ENCODE measurements at regions not wholly inside any gene's neighbourhood (a gene's known extent, or its start where the extent isn't known, plus 50 kb on each side); places are given as distances from the start of the nearest gene placed in this dataset.

DNA sequence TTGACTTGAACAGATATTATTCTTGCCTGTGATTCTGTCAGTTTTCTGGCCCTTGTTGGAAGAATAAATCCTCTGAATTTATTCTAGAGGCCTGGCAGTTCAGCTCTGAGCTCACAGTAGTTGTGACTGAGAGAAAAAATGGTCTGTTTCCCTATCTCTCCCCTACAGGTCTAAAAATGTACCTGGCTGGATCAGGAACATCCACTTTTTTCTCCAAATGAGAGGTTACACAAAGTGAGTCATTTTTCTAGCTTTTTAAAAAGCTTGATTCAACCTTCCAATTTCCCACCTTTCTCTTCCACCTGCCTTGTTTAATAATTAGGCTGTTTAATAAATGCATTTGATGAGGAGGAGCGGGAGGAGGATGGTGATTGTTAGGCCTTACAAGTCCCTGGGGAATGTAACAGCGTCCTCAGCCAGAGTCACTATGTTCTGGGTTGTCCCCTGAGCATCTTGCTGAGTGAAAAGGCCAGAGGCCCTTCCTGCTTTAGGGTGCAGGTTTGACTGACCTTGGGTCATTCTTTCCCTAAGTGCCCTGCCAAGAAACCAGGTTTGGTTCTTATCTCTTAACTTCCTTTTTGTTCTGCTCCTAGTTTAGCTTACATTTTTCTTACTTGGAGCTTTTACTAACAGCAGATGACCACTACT, 91.7 kb upstream of the FUT8 start:
- no peak overlapping the region for H3K4me3 ChIP-seq
- H3K36me3 ChIP-seq, result no peaks in the 10 kb centered on the region
- peaks cover 5% of the 10 kb centered on the region for H3K4me1 ChIP-seq (ENCODE audit: low read depth)
- TF ChIP-seq, protein P1, sequence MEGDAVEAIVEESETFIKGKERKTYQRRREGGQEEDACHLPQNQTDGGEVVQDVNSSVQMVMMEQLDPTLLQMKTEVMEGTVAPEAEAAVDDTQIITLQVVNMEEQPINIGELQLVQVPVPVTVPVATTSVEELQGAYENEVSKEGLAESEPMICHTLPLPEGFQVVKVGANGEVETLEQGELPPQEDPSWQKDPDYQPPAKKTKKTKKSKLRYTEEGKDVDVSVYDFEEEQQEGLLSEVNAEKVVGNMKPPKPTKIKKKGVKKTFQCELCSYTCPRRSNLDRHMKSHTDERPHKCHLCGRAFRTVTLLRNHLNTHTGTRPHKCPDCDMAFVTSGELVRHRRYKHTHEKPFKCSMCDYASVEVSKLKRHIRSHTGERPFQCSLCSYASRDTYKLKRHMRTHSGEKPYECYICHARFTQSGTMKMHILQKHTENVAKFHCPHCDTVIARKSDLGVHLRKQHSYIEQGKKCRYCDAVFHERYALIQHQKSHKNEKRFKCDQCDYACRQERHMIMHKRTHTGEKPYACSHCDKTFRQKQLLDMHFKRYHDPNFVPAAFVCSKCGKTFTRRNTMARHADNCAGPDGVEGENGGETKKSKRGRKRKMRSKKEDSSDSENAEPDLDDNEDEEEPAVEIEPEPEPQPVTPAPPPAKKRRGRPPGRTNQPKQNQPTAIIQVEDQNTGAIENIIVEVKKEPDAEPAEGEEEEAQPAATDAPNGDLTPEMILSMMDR (IDR thresholded peaks at IDR 0.05; ENCODE audit: low read depth, low read length), result no peak
- peak overlapping the region; percentile 63 for H3K27ac ChIP-seq
- no peaks in the 10 kb centered on the region for H3K27me3 ChIP-seq
- no peaks in the 10 kb centered on the region for H3K9me3 ChIP-seq (ENCODE audit: low read depth)
- peak in 1 of 2 donors; percentile 19 for DNase-seq (ENCODE audit: low read depth in 1 of 2, low spot score in 1 of 2)

DNA sequence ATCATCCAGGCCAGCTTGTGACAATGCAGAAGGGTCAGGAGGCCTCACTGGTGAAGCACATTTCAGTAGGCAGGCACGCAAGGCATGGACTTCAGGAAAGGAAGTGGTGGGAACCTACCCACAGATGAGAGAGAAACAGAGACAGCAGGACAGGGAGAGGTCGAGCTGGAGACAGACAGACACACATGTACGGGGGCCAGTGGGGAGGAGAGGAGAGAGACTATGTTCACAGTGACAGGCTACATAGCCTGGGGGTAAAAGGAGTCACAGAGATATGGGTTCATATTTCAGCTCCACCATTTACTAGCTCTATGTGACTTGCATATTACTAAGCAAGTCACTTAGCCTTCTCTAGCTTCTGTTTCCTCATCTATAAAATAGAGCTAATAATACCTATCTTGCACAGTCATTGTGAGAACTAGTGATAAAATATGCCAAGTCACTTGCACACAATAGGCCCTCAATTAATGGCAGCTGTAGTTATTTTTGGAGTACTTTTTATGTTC, 91.1 kb upstream of the FUT8 start:
- H3K27ac ChIP-seq, result peak overlapping the region; percentile 63
- TF ChIP-seq, protein P1 (IDR thresholded peaks at IDR 0.05; ENCODE audit: low read depth, low read length), result no peak
- peaks cover 5% of the 10 kb centered on the region for H3K4me1 ChIP-seq (ENCODE audit: low read depth)
- H3K9me3 ChIP-seq (ENCODE audit: low read depth), result no peaks in the 10 kb centered on the region
- no peaks in the 10 kb centered on the region for H3K27me3 ChIP-seq
- no peaks in the 10 kb centered on the region for H3K36me3 ChIP-seq
- DNase-seq (ENCODE audit: low read depth in 1 of 2, low spot score in 1 of 2), result no peak
- no peak overlapping the region for H3K4me3 ChIP-seq

DNA sequence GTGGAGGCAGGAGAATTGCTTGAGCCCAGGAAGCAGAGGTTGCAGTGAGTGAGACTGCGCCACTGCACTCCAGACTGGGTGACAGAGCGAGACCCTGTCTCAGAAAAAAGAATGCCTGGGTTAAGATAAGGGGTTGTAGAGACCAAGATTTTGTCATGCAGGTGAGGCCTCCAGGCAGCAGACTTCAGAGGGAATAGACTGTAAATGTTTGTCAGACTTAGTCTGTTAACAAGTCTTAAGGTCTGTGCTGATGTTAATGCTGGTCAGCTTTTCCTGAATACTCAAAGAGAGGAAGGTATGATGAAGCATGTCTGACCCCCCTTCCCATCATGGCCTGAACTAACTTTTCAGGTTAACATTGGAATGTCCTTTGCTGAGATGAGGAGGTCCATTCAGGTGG, 83.0 kb upstream of the FUT8 start:
- no peak for DNase-seq (ENCODE audit: low read depth in 1 of 2, low spot score in 1 of 2)
- Histone ChIP-seq H3K4me1 (ENCODE audit: low read depth) (peaks cover 16% of the 10 kb centered on the region), H3K36me3 (no peaks in the 10 kb centered on the region), H3K9me3 (ENCODE audit: low read depth) (no peaks in the 10 kb centered on the region), H3K4me3 (no peak overlapping the region), H3K27me3 (no peaks in the 10 kb centered on the region), H3K27ac (peak overlapping the region; percentile 81)
- TF ChIP-seq, protein P1 (IDR thresholded peaks at IDR 0.05; ENCODE audit: low read depth, low read length), result no peak

DNA sequence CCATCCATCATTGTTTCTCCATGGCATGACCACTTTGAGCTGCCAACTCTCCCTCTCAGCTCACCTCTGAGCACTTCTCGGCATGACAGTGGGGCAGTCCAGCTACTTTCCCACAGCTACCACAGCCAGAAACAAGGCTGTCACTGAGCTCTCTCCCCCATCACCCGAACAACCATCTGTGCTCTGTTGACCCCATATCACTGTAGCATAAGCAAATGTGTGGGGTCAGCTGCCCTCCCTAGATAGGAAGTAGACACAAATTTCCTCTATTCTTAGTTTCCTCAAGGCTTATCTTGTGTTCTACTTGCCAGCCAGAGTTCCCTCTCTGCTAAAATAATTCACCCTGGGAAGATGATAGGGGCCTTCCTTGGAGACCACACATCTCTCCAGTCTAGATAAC, 82.6 kb upstream of the FUT8 start:
- Histone ChIP-seq H3K27me3 (no peaks in the 10 kb centered on the region), H3K9me3 (ENCODE audit: low read depth) (no peaks in the 10 kb centered on the region), H3K36me3 (no peaks in the 10 kb centered on the region), H3K4me3 (no peak overlapping the region), H3K4me1 (ENCODE audit: low read depth) (peaks cover 21% of the 10 kb centered on the region), H3K27ac (peak overlapping the region; percentile 81)
- peak in 1 of 2 donors; percentile 39 for DNase-seq (ENCODE audit: low read depth in 1 of 2, low spot score in 1 of 2)
- TF ChIP-seq, protein P1 (IDR thresholded peaks at IDR 0.05; ENCODE audit: low read depth, low read length), result no peak

DNA sequence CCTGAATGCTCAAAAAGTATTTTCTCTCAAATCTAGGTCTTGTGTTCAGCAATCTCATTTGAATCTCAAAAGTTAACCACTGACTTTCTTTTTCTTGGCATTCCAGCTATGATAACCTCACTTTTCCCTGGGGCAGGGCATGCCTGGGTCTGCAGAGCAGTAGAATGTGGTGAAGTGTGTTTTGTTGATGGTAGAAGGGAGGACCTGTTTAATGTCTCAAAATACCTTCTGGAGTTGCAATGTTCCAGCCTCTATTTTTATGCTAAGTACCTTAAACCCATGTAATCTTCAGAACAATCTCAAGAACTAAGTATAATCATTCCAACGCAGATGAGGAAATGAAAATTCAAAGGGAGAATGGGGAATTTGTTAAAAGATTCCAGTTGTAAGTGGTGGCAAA, 82.1 kb upstream of the FUT8 start:
- Histone ChIP-seq H3K36me3 (no peaks in the 10 kb centered on the region), H3K27me3 (no peaks in the 10 kb centered on the region), H3K27ac (peak overlapping the region; percentile 81), H3K4me1 (ENCODE audit: low read depth) (peaks cover 26% of the 10 kb centered on the region), H3K9me3 (ENCODE audit: low read depth) (no peaks in the 10 kb centered on the region), H3K4me3 (no peak overlapping the region)
- TF ChIP-seq, protein P1 (IDR thresholded peaks at IDR 0.05; ENCODE audit: low read depth, low read length), result no peak
- DNase-seq (ENCODE audit: low read depth in 1 of 2, low spot score in 1 of 2), result no peak

All from cardiac muscle cell (in vitro differentiated cells and primary cell).